GM12865 (cell line): ENCODE measurements at regions not wholly inside any gene's neighbourhood (a gene's known extent, or its start where the extent isn't known, plus 50 kb on each side); places are given as distances from the start of the nearest gene placed in this dataset.
A peak's percentile ranks its signal among the peaks of the same experiment; 100 is the strongest.

ENCODE experiments used
- DNase-seq: peaks from one replicate; pipeline ENCODE4 v3.0.0; 2010; ENCODE audit warnings: low read depth
- H3K4me3 ChIP-seq: 2 replicates; pipeline ENCODE4 v1.5.1; 2011; ENCODE audit warnings: mild to moderate bottlenecking, low read depth, low read length, control low read depth
- TF ChIP-seq, protein P1 (sequence below): IDR thresholded peaks from 2 replicates; pipeline ENCODE4 v1.5.1; 2011; ENCODE audit warnings: low read length, control low read depth, low read depth, inconsistent platforms; ENCODE audit not compliant: insufficient read depth; ENCODE audit errors: missing control alignments

DNA sequence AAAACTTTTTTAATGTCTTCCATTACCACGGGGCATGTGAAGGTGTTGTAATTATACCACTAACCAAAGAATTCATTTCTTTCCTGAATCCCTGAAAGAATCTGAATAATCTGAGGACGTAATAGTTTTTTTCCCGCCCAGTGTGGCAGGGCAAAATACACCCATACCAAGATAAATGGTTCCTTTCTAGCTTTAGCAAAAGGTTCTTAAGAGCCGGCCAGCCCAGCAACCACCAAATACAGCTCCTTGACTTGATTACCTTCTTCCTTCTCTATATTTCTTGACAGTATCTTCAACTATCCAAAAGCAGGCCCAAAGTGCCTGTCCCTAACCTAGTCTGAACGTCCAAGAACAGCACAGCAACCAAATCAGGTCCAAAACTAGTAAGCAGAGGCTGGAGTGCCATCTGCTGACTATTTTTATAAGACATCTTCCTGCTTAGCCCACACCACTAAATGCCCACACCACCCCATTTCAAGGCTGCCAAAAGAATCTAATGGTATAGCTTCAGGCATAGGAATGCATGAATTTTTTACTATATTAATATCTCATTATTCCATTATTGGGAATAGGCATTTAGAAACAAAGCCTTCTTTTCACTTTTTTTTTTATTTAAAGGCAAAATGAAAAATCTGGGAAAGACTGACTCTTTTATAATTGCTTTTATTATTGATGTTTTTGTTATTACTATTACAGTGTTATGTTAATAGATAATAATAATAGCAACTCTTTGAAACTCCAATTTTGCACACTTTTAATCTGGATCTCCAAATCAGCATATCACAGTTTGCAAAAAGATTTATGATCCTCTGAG lies 524.4 kb downstream of the MED13L start:
- TF ChIP-seq, protein P1, sequence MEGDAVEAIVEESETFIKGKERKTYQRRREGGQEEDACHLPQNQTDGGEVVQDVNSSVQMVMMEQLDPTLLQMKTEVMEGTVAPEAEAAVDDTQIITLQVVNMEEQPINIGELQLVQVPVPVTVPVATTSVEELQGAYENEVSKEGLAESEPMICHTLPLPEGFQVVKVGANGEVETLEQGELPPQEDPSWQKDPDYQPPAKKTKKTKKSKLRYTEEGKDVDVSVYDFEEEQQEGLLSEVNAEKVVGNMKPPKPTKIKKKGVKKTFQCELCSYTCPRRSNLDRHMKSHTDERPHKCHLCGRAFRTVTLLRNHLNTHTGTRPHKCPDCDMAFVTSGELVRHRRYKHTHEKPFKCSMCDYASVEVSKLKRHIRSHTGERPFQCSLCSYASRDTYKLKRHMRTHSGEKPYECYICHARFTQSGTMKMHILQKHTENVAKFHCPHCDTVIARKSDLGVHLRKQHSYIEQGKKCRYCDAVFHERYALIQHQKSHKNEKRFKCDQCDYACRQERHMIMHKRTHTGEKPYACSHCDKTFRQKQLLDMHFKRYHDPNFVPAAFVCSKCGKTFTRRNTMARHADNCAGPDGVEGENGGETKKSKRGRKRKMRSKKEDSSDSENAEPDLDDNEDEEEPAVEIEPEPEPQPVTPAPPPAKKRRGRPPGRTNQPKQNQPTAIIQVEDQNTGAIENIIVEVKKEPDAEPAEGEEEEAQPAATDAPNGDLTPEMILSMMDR = peak; percentile 51
- no peak overlapping the region for H3K4me3 ChIP-seq
- peak; percentile 54 for DNase-seq

DNA sequence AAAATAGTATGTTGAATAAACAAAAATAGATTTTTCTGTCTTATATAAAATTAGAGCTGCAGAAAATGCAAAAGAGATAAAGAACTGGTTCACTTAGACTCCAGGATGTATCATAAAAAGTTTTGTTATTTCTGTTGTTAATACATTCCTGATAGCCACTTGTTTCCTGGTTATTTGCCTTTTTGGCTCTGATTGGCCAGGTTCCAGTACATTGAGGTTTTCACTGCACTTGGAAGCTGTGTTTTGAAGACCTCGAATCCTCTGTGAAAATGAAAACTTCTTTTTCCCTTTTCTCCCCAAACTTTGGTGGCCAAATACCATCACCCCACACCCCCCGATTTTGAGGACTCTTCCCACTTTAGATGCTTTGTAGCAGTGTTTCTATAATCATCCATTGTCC lies 525.3 kb downstream of the MED13L start:
- no peak overlapping the region for H3K4me3 ChIP-seq
- TF ChIP-seq, protein P1 = no peak
- no peak for DNase-seq

DNA sequence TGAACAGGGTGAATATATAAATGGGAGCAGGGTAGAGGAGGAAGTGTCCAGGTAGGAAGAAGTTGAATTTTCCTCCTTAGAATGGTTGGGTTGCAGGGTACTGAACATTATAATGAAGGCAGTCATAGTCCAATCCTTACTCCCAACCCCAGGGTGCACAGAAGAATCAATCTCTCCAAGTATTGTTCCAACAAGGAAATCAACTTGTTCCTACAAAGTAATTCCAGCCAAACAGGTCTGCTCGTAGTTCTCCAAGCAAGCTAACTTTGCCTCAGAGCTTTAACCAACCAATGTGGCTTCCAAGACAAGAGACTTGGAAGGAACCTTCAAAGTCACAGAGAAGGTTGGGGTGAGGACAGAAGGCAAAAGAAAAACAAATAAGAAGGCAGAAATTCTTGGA lies 527.2 kb downstream of the MED13L start:
- DNase-seq = no peak
- no peak overlapping the region for H3K4me3 ChIP-seq
- TF ChIP-seq, protein P1 = no peak

DNA sequence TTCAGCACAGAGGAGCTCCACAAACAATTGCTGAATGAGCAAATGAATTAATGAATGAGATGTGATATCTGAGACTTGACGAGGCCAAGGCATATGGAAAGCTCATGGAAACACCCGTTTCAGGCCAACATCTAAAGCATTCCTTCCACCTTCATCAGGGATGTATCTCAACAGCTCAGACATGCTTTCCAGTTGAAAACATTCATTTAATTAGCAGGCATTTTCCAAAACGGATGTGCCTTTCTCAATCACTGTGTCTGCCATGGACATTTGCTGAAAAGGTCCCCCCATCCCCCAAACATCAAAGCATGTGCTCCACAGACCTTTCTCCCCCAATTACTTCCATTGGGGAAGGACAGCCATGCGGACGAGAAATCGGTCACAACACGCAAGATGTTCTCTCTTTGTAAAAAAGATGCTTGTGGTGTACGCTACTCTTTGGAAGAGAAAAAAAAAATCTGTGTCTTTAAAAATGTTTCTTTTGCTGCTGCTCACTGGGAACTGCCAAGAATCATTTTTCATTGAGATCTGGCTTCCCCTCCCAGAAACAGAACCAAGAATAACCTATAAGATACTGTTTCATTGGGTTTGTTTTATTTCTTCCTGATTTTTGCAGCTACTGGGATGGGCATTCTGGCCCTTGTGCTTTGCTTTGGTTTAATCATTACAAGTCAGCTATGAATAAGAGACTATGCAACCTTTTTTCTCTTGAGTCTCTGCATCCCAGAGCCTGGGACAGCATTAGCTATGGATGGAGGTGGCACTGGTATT lies 528.2 kb downstream of the MED13L start:
- H3K4me3 ChIP-seq = no peak overlapping the region
- TF ChIP-seq, protein P1 = no peak
- DNase-seq = no peak

DNA sequence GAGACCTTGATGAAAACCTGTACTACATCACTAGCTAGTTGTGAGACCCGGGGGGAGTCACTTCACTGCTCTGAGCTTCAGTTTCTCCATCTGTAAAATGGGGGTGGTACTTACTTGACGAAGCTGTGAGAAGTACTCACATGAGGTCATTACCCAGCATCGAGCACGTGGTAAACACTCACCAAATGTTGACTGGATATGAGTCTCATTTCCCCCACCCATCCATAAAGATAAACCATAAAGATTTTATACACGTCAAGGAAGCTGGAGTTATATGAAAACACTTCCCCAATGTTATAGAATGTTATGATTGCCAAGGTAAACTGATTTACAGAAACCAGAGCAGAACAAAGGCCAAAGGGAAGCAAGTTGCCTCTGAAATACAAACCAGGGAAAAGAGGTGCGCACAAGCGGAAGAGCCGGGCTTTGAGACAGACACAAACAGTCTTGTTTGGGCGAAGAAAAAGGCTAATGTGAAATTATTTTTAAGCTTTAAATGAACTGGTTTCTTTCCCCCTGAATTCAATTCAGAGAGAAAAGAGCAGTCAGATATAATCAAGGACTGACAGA lies 536.8 kb downstream of the MED13L start:
- H3K4me3 ChIP-seq = no peak overlapping the region
- DNase-seq = no peak
- TF ChIP-seq, protein P1 = no peak

DNA sequence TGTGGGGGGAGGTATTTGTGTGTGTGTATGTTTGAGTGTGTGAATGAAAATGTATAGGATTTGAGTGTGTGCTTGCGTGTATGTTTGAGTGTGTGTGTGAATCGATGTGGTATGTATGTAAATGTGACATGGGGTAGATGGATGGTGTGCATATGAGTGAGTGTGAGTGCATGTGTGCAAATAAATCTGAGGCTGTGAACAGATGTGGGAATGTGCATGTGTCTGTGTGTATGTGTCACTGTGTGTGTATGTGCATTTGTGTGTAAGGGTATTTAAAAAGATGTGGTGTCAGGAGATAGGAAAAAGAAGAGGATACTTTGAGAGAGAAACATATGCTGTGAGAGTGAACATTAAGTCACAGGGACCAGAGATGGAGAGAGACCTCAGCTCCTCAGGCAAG lies 539.6 kb downstream of the MED13L start:
- TF ChIP-seq, protein P1 = no peak
- DNase-seq = no peak
- no peak overlapping the region for H3K4me3 ChIP-seq
